ENCODE measurements at regions not wholly inside any gene's neighbourhood (a gene's known extent, or its start where the extent isn't known, plus 50 kb on each side); places are given as distances from the start of the nearest gene placed in this dataset.

DNA sequence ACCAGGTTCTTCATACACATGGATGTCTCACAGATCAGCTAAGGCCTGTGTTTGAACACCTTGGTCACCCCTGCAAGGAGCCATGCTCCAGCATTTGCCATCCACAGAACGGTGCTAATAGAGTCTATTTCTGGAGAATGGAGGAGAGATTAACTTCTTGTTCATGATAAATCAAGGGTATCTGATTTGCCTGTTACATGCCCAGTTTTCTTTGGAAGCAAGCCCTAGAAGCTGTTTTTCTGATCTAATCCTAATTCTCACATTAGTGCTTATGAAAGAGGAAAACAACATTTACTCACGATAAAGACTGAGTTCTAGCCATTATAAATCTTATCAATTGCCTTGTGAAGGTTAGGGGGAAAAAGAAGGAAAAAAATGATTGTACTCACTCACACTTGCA, 119.6 kb upstream of the DTNA start:
- Histone ChIP-seq H3K4me1 (ENCODE audit: control insufficient read depth, insufficient read depth, low read length) (no peaks in the 10 kb centered on the region), H4K91ac (ENCODE audit: insufficient read depth, low read depth, low read length) (no peak overlapping the region), H3K79me1 (ENCODE audit: low read depth in 1 of 2, low read length in 2 of 2) (no peaks in the 10 kb centered on the region), H3K9me3 (ENCODE audit: control insufficient read depth, insufficient read depth, low read length) (no peaks in the 10 kb centered on the region), H3K56ac (ENCODE audit: extremely low read depth, insufficient read depth, low read length) (no peak overlapping the region), H2BK5ac (ENCODE audit: low read depth, low read length, poor library complexity, severe bottlenecking) (no peak overlapping the region), H4K5ac (ENCODE audit: low read depth, low read length) (no peak overlapping the region), H3K36me3 (ENCODE audit: control insufficient read depth, insufficient read depth, low read length) (no peaks in the 10 kb centered on the region), H4K20me1 (ENCODE audit: insufficient read depth, low read length) (no peaks in the 10 kb centered on the region), H3K14ac (replicated peaks; ENCODE audit: low read depth, low read length) (no peak overlapping the region), H3K4ac (ENCODE audit: low read depth, low read length) (no peak overlapping the region), H3K4me3 (ENCODE audit: insufficient read depth, low read depth, low read length) (no peak overlapping the region), H3K9ac (ENCODE audit: low read depth, low read length) (no peak overlapping the region), H4K8ac (ENCODE audit: low read depth in 2 of 2, low read length in 2 of 2) (no peak overlapping the region), H3K4me2 (ENCODE audit: low read depth, low read length) (no peak overlapping the region), H2BK20ac (ENCODE audit: low read depth, low read length) (no peak overlapping the region), H3K27ac (ENCODE audit: insufficient read depth, low read length) (no peak overlapping the region), H2BK15ac (ENCODE audit: low read depth, low read length) (no peak overlapping the region), H2AK5ac (ENCODE audit: low read depth, low read length) (no peak overlapping the region), H2BK120ac (ENCODE audit: low read depth, low read length) (no peak overlapping the region), H3K18ac (ENCODE audit: low read depth, low read length) (no peak overlapping the region), H3K9me1 (ENCODE audit: insufficient read depth, low read length) (no peaks in the 10 kb centered on the region), H2AK9ac (replicated peaks; ENCODE audit: low read depth, low read length, poor library complexity) (no peak overlapping the region), H2AFZ (replicated peaks; ENCODE audit: low read length, poor library complexity) (no peak overlapping the region), H3K27me3 (ENCODE audit: control insufficient read depth, insufficient read depth, low read length) (peaks cover 5% of the 10 kb centered on the region), H3K23ac (ENCODE audit: low read depth, low read length) (no peak overlapping the region)
- dilution Hi-C loops (cut with HindIII; ENCODE audit: low sequenced_read_pairs, unreplicated experiment), result no loop called here
- CTCF ChIA-PET, result no interaction called here
- DNase-seq, result no peak
- intact Hi-C loops (cut with micrococcal nuclease), result loop anchor here (10.0 kb wide), 1 partner anchor 384 kb away; no protein-coding TSS in a partner anchor
- TF ChIP-seq MAFK (IDR thresholded peaks at IDR 0.05; ENCODE audit: low read depth, low read length), result no peak
- no peak for TF ChIP-seq MXI1 (IDR thresholded peaks at IDR 0.05; ENCODE audit: borderline replicate concordance, low read depth, low read length)
- no peak for TF ChIP-seq RCOR1 (IDR thresholded peaks at IDR 0.05; ENCODE audit: insufficient replicate concordance, low read length)
- TF ChIP-seq POLR2A (IDR thresholded peaks at IDR 0.05; ENCODE audit: low read depth, low read length), result no peak
- no peak for TF ChIP-seq RAD21 (IDR thresholded peaks at IDR 0.05; ENCODE audit: low read length)
- no peak for TF ChIP-seq USF2 (IDR thresholded peaks at IDR 0.05; ENCODE audit: low read depth, low read length)
- no peak for TF ChIP-seq CTCF (conservative IDR thresholded peaks at IDR 0.05; ENCODE audit: low read depth, low read length)
- TF ChIP-seq NFE2L2 (IDR thresholded peaks at IDR 0.05; ENCODE audit: low read depth, low read length), result no peak
- TF ChIP-seq CEBPB (IDR thresholded peaks at IDR 0.05; ENCODE audit: low read depth, low read length), result no peak
- TF ChIP-seq MAZ (IDR thresholded peaks at IDR 0.05; ENCODE audit: borderline replicate concordance, low read depth, low read length), result no peak
- TF ChIP-seq, protein P1, sequence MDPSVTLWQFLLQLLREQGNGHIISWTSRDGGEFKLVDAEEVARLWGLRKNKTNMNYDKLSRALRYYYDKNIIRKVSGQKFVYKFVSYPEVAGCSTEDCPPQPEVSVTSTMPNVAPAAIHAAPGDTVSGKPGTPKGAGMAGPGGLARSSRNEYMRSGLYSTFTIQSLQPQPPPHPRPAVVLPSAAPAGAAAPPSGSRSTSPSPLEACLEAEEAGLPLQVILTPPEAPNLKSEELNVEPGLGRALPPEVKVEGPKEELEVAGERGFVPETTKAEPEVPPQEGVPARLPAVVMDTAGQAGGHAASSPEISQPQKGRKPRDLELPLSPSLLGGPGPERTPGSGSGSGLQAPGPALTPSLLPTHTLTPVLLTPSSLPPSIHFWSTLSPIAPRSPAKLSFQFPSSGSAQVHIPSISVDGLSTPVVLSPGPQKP (IDR thresholded peaks at IDR 0.05; ENCODE audit: borderline replicate concordance, low read depth, low read length), result no peak
- TF ChIP-seq FOS (IDR thresholded peaks at IDR 0.05; ENCODE audit: low read depth, low read length), result no peak
- no peak for TF ChIP-seq RFX5 (IDR thresholded peaks at IDR 0.05; ENCODE audit: low read depth, low read length)
- TF ChIP-seq CHD1 (IDR thresholded peaks at IDR 0.05; ENCODE audit: low read depth, low read length), result no peak
- no peak for TF ChIP-seq SMC3 (IDR thresholded peaks at IDR 0.05; ENCODE audit: low read depth, low read length)
- TF ChIP-seq BHLHE40 (IDR thresholded peaks at IDR 0.05; ENCODE audit: low read depth, low read length), result no peak
- BruUV-seq (replicated peaks), result no TSS peak
- ATAC-seq (ENCODE audit: low read depth), result no peak
- POLR2A ChIA-PET (ENCODE audit: unreplicated experiment), result no interaction called here
- in situ Hi-C loops (cut with MboI; ENCODE audit: low sequenced_read_pairs), result no loop called here
- no CpG with 5 or more reads among the region's 2 CpGs for WGBS, 2 experiments (ENCODE audit: extremely low coverage in 2 of 2, insufficient read length in 1 of 2)
